Activated T-helper 1 cell treated with Interleukin-2 at 50 U/mL for 16 hours (primary cell): ENCODE measurements at regions not wholly inside any gene's neighbourhood (a gene's known extent, or its start where the extent isn't known, plus 50 kb on each side); places are given as distances from the start of the nearest gene placed in this dataset.

ENCODE experiments used
- DNase-seq: peaks from one replicate; pipeline ENCODE4 v3.0.0-alpha.2; 2020; ENCODE audit warnings: low read depth

GRCh38 chr12:124445121-124445718, 122.2 kb downstream of the NCOR2 start:
- no peak for DNase-seq

DNA sequence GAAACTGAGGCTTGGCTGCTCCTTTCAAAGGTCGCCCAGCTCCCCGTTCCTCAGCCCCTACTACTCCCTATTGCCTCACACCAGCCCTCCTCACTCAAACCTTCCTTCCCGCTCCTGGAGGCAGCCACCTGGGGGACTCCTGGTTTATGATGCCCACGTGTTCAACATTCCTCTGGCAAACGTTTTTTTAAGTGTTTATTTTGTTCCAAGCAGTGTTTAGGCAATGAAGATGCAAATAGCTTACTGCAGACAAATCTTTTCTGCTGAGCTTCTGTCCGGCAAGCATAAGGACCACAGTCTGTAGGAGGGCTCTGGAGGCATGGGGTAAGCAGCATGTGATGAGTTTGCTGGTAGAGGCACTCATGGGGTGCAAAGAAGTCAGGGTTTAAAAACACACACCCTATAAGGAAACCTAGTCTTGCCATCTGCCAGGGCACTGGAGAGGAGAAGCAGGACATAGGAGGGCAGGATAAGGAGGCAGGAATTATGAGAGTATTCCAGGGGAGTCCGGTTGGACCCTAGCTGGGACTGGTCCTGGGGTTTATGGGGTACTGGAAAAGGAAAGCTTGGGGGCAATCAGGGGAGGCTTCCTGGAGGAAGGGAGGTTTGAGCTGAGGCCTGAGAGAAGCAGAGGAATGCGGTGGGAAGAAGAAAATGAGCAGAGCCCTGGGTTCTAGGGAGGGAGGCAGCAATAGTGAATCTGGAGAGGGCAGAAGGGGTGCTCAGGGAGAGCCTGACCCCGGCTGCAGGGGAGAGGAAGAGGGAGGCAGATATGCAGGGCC, 123.3 kb downstream of the NCOR2 start:
- DNase-seq: no peak

DNA sequence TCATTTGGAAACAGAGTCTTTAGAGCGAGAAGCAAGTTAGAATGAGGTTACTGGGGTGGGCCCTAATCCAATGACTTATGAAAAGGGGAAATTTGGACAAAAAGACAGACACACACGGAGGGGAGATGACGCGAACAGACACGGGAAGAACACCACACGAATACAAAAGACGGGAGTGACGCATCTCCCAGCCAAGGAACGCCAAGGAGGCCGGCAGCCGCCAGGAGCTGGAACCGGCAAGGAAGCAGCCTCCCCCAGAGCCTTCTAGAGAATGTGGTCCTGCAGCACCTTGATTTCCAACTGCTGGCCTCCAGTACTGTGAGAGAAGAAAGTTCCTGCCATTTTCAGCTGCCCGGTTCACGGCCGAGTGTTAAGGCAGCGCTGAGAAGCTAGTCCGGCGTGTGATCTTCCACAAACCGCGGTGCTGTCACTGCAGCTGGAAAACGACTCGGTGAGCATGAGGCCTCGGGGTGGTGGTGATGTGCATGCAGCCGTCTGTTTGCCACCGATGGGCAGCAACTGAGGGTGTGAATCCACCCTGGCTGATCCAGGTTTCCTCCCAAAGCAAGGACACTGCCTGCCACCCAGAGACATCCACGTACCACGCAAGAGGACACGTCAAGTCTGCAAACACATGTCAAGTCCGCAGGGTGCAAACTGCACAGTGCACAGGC, 124.5 kb downstream of the NCOR2 start:
- DNase-seq: no peak

DNA sequence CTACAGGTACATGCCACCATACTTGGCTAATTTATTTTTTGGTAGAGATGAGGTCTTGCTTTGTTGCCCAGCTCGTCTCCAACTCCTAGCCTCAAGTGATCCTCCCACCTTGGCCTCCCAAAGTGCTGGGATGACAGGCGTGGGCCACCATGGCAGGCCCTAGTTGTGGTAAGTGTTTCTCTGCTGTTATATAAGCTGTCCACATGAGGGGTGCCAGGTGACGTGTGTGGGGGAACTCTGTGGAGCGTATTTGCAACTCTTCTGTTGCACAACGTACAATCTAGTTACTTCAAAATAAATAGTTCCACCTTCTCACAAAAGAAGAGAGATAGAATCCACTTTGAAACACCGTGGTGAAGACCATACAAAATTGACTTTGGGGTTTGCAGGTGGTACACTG, 125.1 kb downstream of the NCOR2 start:
- DNase-seq: no peak

DNA sequence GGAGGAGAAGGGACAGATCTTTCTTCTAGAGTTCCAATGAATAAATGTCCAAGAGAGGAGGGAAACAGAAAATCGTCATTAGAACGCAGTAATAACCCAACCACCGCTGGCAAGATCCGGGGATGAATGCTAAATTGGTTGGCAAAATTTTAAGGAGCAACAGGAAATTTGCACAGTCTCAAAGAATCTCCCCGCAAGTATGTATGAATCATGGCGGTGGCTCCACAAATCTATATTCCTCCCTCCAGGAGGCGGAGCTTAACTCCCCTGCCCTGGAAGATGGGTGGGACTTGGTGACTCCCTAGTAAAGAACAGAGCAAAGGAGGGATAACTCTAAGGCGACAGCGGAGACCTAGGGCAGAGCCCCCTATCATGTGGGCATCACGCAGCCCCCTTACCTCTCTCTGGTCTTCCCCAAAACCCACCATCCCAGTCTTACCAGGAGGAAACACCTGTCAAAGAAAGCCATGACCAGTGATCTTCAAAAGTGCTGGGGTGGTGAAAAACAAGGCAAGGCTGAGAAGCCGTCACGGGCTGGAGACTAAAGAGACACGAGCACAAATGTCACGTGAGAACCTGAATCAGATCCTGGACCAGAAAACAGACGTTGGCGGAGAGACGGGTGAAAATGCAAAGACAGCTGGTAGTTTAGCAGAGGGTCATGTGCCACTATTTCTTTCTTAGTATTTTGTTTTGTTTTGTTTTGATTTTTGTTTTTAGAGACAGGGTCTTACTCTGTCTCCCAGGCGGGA, 125.8 kb downstream of the NCOR2 start:
- DNase-seq: no peak

DNA sequence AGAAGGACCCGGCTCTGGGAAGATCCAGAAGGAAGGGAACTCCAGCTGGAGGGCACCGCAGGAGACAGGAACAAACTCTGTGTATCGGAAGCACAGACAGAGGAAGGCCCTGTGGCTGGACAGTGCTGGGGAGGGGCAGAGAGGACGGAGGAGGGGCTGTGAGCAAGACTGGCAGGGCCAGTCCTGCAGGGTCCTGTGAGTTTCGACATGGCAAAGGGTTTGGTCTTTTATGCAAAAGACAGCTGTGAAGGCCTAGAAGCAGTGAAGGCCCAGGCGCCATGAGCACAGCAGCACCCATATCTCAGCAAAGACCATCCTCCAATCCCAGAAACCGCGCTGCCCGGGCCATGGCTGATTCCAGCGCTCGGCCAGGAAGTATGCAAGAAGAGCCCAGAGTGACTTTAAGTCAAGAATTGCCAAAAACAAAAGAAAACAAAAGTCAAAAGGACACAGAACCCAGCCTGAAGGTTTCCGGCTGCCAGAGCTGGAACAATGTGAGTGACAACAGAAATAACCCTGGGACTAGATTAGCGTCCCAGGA, 126.5 kb downstream of the NCOR2 start:
- no peak for DNase-seq

DNA sequence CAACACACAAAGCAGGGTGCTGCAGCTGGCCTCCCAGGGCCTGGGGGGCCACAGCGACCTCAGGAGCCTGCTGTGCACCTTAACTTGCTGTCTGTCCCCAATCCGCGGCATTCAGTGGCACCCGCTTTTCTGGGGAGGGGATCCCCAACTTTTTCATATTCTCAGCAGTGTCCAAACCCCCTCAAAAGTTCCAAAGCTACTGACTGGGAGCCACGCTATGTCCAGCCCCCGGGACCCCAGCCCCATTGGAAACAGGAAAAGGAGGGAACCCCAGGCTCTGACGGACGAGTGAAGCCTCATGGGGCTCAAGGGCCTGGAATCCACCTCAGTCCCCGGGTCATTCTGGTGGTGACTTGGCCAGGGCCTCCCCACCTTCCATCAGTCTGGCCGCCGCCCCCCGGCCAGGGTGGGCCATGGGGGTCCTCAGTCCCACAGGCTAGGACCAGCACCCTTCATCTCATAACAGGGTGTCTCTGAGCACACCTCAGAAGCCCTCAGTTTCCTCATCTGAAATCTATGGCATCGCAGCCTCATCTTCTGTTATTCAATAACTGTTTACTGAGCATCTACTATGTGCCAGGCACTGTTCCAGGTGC, 127.3 kb downstream of the NCOR2 start:
- no peak for DNase-seq

GRCh38 chr12:124438437-124439056, 128.9 kb downstream of the NCOR2 start:
- DNase-seq: no peak

- no peak for DNase-seq
Observed at GRCh38 chr12:124437617-124438436, 129.6 kb downstream of the NCOR2 start.

- no peak for DNase-seq
Observed at GRCh38 chr12:124437121-124437520, 130.3 kb downstream of the NCOR2 start.

GRCh38 chr12:124436366-124436765, 131.0 kb downstream of the NCOR2 start:
- DNase-seq: no peak

DNA sequence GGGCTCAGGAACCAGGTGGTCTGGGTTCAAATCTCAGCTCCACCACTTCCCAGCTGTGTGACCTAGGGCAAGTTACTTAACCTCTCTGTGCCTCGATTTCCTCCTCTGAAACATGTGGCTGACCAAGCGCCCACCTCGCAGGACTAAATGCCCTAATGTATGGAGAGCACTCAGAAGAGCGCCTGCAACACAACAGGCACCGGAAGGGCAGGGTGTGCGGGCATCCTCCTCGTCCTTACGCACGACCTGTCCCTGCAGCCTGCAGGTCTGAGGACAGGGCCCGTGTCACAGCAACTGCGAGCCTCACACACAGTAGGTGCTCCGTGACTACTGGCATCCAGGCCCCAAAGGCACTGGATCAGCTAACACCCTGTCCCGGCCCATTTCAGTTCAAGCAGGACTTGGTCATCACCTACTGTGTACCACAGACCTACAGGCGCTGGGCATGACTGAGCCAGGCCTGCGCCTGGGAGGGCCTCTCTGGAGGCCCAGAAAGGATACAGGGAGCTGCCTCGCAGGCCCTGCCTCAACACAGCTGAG, 131.5 kb downstream of the NCOR2 start:
- DNase-seq: no peak

- no peak for DNase-seq
Observed at GRCh38 chr12:124434951-124435805, 132.2 kb downstream of the NCOR2 start.

GRCh38 chr12:124434354-124434753, 133.1 kb downstream of the NCOR2 start:
- DNase-seq: no peak

- DNase-seq: no peak
Observed at GRCh38 chr12:124433879-124434278, 133.5 kb downstream of the NCOR2 start.

- no peak for DNase-seq
Observed at GRCh38 chr12:124433147-124433874, 134.1 kb downstream of the NCOR2 start.

DNA sequence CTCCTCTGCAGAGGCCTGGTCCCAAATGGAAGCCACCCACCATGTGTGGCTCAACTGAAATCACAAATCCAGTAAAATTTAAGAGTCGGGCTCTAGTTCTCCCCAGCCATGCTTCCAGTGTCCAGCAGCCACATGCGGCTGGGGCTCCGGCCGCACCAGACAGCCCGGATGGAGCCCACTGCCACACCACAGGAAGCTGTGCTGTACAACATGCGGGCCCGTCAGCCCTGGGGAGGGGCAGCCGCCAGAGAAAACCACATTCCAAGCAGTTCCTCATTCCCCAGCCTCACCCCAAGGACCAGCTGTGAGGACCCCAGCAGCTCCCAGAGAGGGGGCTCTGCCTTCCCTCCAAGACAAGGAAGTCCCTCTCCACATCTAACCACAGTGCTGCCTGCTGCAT, 135.0 kb downstream of the NCOR2 start:
- no peak for DNase-seq

GRCh38 chr12:124431971-124432370, 135.4 kb downstream of the NCOR2 start:
- no peak for DNase-seq

- DNase-seq: no peak
Observed at GRCh38 chr12:124430491-124430890, 135.6 kb downstream of the RFLNA start.
